AG04450 (cell line): ENCODE measurements at regions not wholly inside any gene's neighbourhood (a gene's known extent, or its start where the extent isn't known, plus 50 kb on each side); places are given as distances from the start of the nearest gene placed in this dataset.

ENCODE experiments used
- CTCF ChIA-PET: fragments of 300-600, 350-600 bp; formaldehyde crosslinking; extraction: SDS; loops from one replicate; lab custom pipeline; 2022; ENCODE audit warnings: antibody characterized with exemption, inconsistent platforms; lab: Charles Lee
- POLR2A ChIA-PET: fragments of 350-600 bp; formaldehyde crosslinking; extraction: SDS; loops from one replicate; lab custom pipeline; 2021; ENCODE audit warnings: antibody characterized with exemption, inconsistent platforms; lab: Yijun Ruan, JAX
- DNase-seq: peaks from one replicate; pipeline ENCODE4 v3.0.0-alpha.2; 2011; ENCODE audit warnings: low read depth, low spot score
- H3K27ac ChIP-seq: one replicate; pipeline ENCODE4 v1.5.1; 2012; ENCODE audit warnings: low read depth, low read length, control low read depth
- H3K27me3 ChIP-seq: one replicate; pipeline ENCODE4 v1.6.0; 2012; ENCODE audit warnings: low read length; ENCODE audit not compliant: control insufficient read depth, insufficient read depth
- H3K4me3 ChIP-seq: 2 replicates; pipeline ENCODE4 v1.5.1; 2011; ENCODE audit warnings: mild to moderate bottlenecking, low read depth, low read length, control low read depth
- H3K9me3 ChIP-seq: 2 replicates; pipeline ENCODE4 v1.5.1; 2012; ENCODE audit warnings: low read length; ENCODE audit not compliant: control insufficient read depth, insufficient read depth
- TF ChIP-seq, protein P1 (sequence below): IDR thresholded peaks from 2 replicates; pipeline ENCODE4 v1.5.1; 2011; ENCODE audit warnings: low read depth, low read length, control low read depth, inconsistent platforms

DNA sequence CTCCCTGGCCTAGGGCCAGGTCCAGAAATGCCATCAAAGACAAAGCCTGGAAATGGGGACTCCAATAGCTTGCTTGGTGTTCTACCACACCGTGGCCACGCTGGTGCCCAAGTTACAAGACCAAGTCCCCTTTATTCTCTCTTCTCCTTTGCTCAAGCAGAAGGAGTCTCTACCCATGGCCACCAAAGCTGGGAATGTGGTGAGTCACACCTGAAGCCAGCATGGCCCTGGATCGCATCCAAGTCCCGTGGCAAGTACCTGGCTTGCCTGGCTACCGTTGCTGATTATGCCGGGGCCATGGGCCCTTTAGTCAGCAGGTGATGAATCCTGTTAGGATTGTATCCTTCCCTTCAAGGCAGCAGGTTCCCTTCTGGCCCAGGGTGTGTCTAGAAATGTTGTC is 260.0 kb downstream of the HAPSTR1 start:
- Histone ChIP-seq H3K9me3 (peaks cover 23% of the 10 kb centered on the region), H3K27ac (no peak overlapping the region), H3K27me3 (no peaks in the 10 kb centered on the region), H3K4me3 (no peak overlapping the region)
- TF ChIP-seq, protein P1, sequence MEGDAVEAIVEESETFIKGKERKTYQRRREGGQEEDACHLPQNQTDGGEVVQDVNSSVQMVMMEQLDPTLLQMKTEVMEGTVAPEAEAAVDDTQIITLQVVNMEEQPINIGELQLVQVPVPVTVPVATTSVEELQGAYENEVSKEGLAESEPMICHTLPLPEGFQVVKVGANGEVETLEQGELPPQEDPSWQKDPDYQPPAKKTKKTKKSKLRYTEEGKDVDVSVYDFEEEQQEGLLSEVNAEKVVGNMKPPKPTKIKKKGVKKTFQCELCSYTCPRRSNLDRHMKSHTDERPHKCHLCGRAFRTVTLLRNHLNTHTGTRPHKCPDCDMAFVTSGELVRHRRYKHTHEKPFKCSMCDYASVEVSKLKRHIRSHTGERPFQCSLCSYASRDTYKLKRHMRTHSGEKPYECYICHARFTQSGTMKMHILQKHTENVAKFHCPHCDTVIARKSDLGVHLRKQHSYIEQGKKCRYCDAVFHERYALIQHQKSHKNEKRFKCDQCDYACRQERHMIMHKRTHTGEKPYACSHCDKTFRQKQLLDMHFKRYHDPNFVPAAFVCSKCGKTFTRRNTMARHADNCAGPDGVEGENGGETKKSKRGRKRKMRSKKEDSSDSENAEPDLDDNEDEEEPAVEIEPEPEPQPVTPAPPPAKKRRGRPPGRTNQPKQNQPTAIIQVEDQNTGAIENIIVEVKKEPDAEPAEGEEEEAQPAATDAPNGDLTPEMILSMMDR: no peak
- DNase-seq: no peak
- POLR2A ChIA-PET: no interaction called here
- CTCF ChIA-PET: no interaction called here

DNA sequence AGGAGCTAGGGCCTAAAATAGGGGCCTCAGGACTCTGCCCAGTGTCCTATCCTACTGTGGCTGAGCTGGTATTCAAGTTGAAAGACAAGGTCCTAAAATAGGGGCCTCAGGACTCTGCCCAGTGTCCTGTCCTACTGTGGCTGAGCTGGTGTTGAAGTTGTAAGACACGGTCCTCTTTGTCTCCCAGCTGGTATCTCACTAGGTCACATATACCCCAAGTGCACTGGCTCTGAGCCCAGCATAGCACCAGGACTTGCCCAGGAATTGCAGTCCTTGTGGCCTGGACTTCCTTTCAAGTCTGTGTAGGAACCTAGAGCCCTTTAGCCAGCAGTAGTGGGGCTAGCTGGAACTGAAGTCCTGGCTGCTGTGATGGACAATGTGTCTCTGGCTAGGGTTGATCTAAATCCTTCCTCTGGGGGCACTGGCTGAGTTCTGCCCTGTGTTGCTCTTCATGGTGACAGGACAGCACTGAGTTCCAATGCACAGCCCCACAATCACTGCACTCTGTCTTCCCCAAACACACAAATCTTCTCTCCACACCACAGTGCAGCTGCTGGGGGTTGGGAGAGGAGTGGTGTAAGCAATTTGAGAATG is 260.5 kb downstream of the HAPSTR1 start:
- H3K4me3 ChIP-seq: no peak overlapping the region
- TF ChIP-seq, protein P1: no peak
- no peak overlapping the region for H3K27ac ChIP-seq
- peaks cover 23% of the 10 kb centered on the region for H3K9me3 ChIP-seq
- CTCF ChIA-PET: no interaction called here
- no peaks in the 10 kb centered on the region for H3K27me3 ChIP-seq
- POLR2A ChIA-PET: no interaction called here
- no peak for DNase-seq

DNA sequence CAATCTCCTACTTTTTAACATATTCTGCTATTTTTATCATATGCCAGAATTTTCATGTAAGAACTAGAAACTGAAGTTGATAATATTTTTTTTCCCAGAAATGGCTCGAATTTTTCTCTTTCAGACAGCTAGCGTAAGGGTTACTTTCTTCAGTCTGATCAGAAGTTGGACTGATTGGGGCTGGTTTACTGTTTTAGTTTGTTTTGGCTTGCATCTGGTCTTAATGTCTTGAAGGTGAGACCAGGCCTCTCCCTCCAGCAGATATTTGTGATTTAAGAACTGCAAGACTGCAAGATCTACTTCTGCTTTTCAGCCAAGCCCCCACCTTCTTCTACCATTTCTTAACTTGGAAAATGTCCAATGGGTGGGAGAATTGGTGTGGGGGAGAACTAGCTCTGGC is 266.4 kb downstream of the HAPSTR1 start:
- ChIA-PET POLR2A (no interaction called here), CTCF (no interaction called here)
- Histone ChIP-seq H3K27me3 (no peaks in the 10 kb centered on the region), H3K9me3 (peaks cover 4% of the 10 kb centered on the region), H3K4me3 (no peak overlapping the region), H3K27ac (no peak overlapping the region)
- TF ChIP-seq, protein P1: no peak
- DNase-seq: no peak

DNA sequence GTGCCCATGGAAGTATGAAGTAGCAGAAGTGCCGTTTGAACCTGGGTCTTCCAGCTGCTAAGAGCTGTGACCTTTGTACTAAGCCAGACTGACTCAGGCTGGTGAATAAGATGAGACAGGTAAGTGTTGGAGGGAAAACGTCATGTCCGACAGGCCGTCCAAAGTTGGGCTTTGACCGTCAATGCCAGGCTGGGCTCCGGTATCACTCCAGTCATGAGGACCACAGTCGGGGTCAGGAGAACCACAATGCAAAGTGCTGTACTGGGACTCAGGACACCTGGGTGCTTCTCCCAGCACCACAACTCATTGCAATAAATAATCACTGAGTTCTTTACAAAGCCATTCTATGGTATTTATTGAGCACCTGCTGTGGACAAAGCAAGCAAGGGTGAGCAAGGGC is 268.6 kb downstream of the HAPSTR1 start:
- POLR2A ChIA-PET: no interaction called here
- Histone ChIP-seq H3K27me3 (no peaks in the 10 kb centered on the region), H3K4me3 (no peak overlapping the region), H3K27ac (no peak overlapping the region), H3K9me3 (peaks cover 4% of the 10 kb centered on the region)
- CTCF ChIA-PET: no interaction called here
- TF ChIP-seq, protein P1: no peak
- no peak for DNase-seq

DNA sequence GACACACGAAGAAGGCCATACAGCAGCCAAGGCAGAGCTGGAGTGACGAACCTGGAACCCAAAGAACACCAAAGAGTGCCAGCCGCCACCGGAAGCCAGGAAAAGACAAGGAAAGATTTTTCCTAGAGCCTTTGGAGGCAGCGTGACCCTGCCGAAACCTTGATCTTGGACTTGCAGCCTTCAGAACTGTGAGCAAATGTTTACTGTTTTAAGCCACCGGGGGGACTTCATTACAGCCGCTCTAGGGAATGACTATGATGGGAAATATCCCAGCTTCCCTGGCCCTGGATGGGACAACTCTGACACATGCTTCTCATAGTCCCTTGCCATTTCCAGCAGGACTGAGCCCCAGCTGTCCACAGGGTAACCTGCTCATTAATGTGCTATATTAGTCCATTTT is 270.6 kb downstream of the HAPSTR1 start:
- Histone ChIP-seq H3K27me3 (no peaks in the 10 kb centered on the region), H3K9me3 (peaks cover 9% of the 10 kb centered on the region), H3K27ac (no peak overlapping the region), H3K4me3 (no peak overlapping the region)
- ChIA-PET POLR2A (no interaction called here), CTCF (no interaction called here)
- DNase-seq: no peak
- TF ChIP-seq, protein P1: no peak
